ENCODE measurements at regions not wholly inside any gene's neighbourhood (a gene's known extent, or its start where the extent isn't known, plus 50 kb on each side); places are given as distances from the start of the nearest gene placed in this dataset.

DNA sequence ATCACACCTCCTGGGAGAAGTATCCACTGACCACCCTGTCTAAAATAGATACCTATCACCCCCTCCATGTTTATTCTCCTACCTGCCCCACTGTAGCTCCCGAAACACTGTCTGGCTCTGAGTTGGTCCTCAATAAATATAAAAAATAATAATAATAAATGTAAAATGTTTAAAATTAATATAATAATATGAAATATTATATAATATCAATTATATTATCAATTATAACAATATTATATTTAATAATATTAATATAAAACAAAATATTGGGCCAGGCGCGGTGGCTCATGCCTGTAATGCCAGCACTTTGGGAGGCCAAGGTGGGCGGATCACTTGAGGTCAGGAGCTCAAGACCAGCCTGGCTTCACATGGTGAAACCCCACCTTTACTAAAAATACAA lies 52.3 kb upstream of the TIAM1 start:
- H3K9me3 ChIP-seq (ENCODE audit: control insufficient read depth, insufficient read depth, low read length): no peaks in the 10 kb centered on the region
- peaks cover 8% of the 10 kb centered on the region; the same call in 1 of the 2 replicates for H3K4me1 ChIP-seq (ENCODE audit: control insufficient read depth, low read length)
- H3K27me3 ChIP-seq (ENCODE audit: control insufficient read depth, low read length): peaks cover 4% of the 10 kb centered on the region; the same call in 1 of the 2 replicates
- H3K9me2 ChIP-seq (replicated peaks; ENCODE audit: control insufficient read depth, low read length): no peaks in the 10 kb centered on the region
- TF ChIP-seq EZH2phosphoT487 (IDR thresholded peaks at IDR 0.05; ENCODE audit: borderline replicate concordance, low read length): no peak
- TF ChIP-seq CTCF (IDR thresholded peaks at IDR 0.05; ENCODE audit: low read depth, low read length, poor library complexity, severe bottlenecking): no peak
- H3K4me3 ChIP-seq (ENCODE audit: low read length): no peak overlapping the region
- H3K27ac ChIP-seq (ENCODE audit: low read depth, low read length): no peak overlapping the region
- H4K20me1 ChIP-seq (ENCODE audit: control insufficient read depth, insufficient read depth, low read depth, low read length): no peaks in the 10 kb centered on the region
- H3F3A ChIP-seq (ENCODE audit: control insufficient read depth, insufficient read depth): no peaks in the 10 kb centered on the region
- H3K4me2 ChIP-seq (ENCODE audit: low read length): no peak overlapping the region
- H3K79me2 ChIP-seq (ENCODE audit: control insufficient read depth, low read length): no peaks in the 10 kb centered on the region
- no peaks in the 10 kb centered on the region for H3K36me3 ChIP-seq (ENCODE audit: control insufficient read depth, low read length)

DNA sequence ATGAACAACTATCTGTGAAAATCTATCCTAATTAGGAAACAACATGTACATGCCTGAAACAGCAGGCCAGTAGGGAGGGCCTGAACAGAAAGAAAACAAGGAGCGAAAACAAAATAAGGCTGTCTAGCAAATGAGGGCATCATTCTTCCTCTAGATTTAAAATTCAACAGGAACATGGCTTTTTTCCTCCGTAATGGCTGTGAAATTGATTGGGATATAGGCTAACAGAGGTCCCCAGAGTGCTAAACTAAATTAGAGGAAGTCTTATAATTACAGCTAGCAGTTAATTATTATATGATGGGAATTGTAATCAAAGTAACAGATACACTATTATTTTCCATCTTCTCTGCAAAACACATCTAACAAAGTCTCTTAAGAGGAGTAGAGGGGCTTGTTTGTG lies 51.7 kb upstream of the TIAM1 start:
- H3K9me3 ChIP-seq (ENCODE audit: control insufficient read depth, insufficient read depth, low read length): no peaks in the 10 kb centered on the region
- H3K36me3 ChIP-seq (ENCODE audit: control insufficient read depth, low read length): no peaks in the 10 kb centered on the region
- no peak overlapping the region for H3K4me3 ChIP-seq (ENCODE audit: low read length)
- H3K9me2 ChIP-seq (replicated peaks; ENCODE audit: control insufficient read depth, low read length): no peaks in the 10 kb centered on the region
- no peaks in the 10 kb centered on the region for H3K79me2 ChIP-seq (ENCODE audit: control insufficient read depth, low read length)
- H3K27ac ChIP-seq (ENCODE audit: low read depth, low read length): no peak overlapping the region
- TF ChIP-seq EZH2phosphoT487 (IDR thresholded peaks at IDR 0.05; ENCODE audit: borderline replicate concordance, low read length): no peak
- TF ChIP-seq CTCF (IDR thresholded peaks at IDR 0.05; ENCODE audit: low read depth, low read length, poor library complexity, severe bottlenecking): no peak
- no peaks in the 10 kb centered on the region for H3F3A ChIP-seq (ENCODE audit: control insufficient read depth, insufficient read depth)
- peaks cover 8% of the 10 kb centered on the region; the same call in 1 of the 2 replicates for H3K4me1 ChIP-seq (ENCODE audit: control insufficient read depth, low read length)
- H3K27me3 ChIP-seq (ENCODE audit: control insufficient read depth, low read length): peaks cover 4% of the 10 kb centered on the region; the same call in 1 of the 2 replicates
- no peaks in the 10 kb centered on the region for H4K20me1 ChIP-seq (ENCODE audit: control insufficient read depth, insufficient read depth, low read depth, low read length)
- H3K4me2 ChIP-seq (ENCODE audit: low read length): no peak overlapping the region

- no peaks in the 10 kb centered on the region for H3K36me3 ChIP-seq (ENCODE audit: control insufficient read depth, low read length)
- no peak overlapping the region for H3K4me3 ChIP-seq (ENCODE audit: low read length)
- H3K9me3 ChIP-seq (ENCODE audit: control insufficient read depth, insufficient read depth, low read length): no peaks in the 10 kb centered on the region
- no peak for TF ChIP-seq EZH2phosphoT487 (IDR thresholded peaks at IDR 0.05; ENCODE audit: borderline replicate concordance, low read length)
- no peak for TF ChIP-seq CTCF (IDR thresholded peaks at IDR 0.05; ENCODE audit: low read depth, low read length, poor library complexity, severe bottlenecking)
- 0 out of 2 replicates have a peak, but pooled peaks cover 2% of the 10 kb centered on the region for H4K20me1 ChIP-seq (ENCODE audit: control insufficient read depth, insufficient read depth, low read depth, low read length)
- no peaks in the 10 kb centered on the region for H3K79me2 ChIP-seq (ENCODE audit: control insufficient read depth, low read length)
- H3K4me1 ChIP-seq (ENCODE audit: control insufficient read depth, low read length): peaks cover 8% of the 10 kb centered on the region; the same call in 1 of the 2 replicates
- H3K4me2 ChIP-seq (ENCODE audit: low read length): no peak overlapping the region
- H3K27me3 ChIP-seq (ENCODE audit: control insufficient read depth, low read length): peaks cover 4% of the 10 kb centered on the region; the same call in 1 of the 2 replicates
- no peaks in the 10 kb centered on the region for H3K9me2 ChIP-seq (replicated peaks; ENCODE audit: control insufficient read depth, low read length)
- no peaks in the 10 kb centered on the region for H3F3A ChIP-seq (ENCODE audit: control insufficient read depth, insufficient read depth)
- H3K27ac ChIP-seq (ENCODE audit: low read depth, low read length): no peak overlapping the region
Measured at GRCh38 chr21:31395268-31395667, 51.2 kb upstream of the TIAM1 start.
